ENCODE measurements at regions not wholly inside any gene's neighbourhood (a gene's known extent, or its start where the extent isn't known, plus 50 kb on each side); places are given as distances from the start of the nearest gene placed in this dataset.

DNA sequence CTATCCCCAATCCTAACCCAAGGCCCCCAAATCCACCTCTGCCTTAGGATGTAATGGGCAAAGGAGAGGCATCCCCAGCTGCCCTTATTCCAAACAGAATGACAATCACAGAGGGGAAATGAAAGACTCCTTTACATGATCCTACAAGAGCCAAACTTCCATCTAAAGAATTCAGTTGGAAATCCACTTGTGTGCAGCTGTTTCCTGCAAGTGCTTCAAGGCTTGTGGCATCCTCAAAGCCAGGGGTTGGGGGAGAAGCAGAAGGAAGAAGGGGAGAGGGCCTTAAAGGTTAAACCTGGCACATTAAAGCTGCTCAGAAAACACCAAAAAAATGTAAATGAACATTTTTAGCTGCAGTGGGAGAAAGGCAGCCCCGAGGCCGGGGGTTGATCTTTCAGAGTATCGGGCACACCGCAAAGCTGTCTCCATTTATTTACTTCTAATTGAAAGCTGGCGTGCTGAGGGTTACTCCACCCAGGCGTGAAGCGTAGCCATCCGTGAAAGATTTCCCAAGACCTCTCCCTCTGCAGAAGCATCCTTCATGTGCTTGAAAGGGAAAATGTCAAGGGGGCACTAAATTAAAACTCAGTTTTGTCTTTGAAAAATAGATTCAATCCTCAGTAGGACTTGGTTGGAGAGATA, 217.8 kb downstream of the SHQ1 start:
- no peak for TF ChIP-seq PHF8 (IDR thresholded peaks at IDR 0.05; ENCODE audit: borderline replicate concordance, low read depth)
- TF ChIP-seq RAD21 (conservative IDR thresholded peaks at IDR 0.05 in 1 of 2, IDR thresholded peaks at IDR 0.05 in 1 of 2): no peak
- TF ChIP-seq SMC3 (IDR thresholded peaks at IDR 0.05): no peak
- no peak for TF ChIP-seq NPAS2 (CRISPR knock-in tag; IDR thresholded peaks at IDR 0.05; ENCODE audit: borderline replicate concordance)
- TF ChIP-seq HDAC2 (IDR thresholded peaks at IDR 0.05): no peak
- no peak for TF ChIP-seq JUNB (IDR thresholded peaks at IDR 0.05)
- TF ChIP-seq EHMT2 (IDR thresholded peaks at IDR 0.05; ENCODE audit: low read depth): no peak
- no peak for TF ChIP-seq ATOH8 (CRISPR knock-in tag; IDR thresholded peaks at IDR 0.05; ENCODE audit: low read depth)
- no peak for TF ChIP-seq NR3C1 (IDR thresholded peaks at IDR 0.05)
- TF ChIP-seq HOXA7 (CRISPR knock-in tag; IDR thresholded peaks at IDR 0.05): no peak
- no peak for TF ChIP-seq HOXB13 (CRISPR knock-in tag; IDR thresholded peaks at IDR 0.05; ENCODE audit: low read depth)
- TF ChIP-seq, protein P1, sequence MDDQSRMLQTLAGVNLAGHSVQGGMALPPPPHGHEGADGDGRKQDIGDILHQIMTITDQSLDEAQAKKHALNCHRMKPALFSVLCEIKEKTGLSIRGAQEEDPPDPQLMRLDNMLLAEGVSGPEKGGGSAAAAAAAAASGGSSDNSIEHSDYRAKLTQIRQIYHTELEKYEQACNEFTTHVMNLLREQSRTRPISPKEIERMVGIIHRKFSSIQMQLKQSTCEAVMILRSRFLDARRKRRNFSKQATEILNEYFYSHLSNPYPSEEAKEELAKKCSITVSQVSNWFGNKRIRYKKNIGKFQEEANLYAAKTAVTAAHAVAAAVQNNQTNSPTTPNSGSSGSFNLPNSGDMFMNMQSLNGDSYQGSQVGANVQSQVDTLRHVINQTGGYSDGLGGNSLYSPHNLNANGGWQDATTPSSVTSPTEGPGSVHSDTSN (IDR thresholded peaks at IDR 0.05): no peak
- TF ChIP-seq USF2 (IDR thresholded peaks at IDR 0.05): no peak
- no peak for TF ChIP-seq KDM1A (IDR thresholded peaks at IDR 0.05; ENCODE audit: low read depth)
- no peak for TF ChIP-seq CBX2 (IDR thresholded peaks at IDR 0.05; ENCODE audit: borderline replicate concordance, low read depth)
- no peak for TF ChIP-seq RFX5 (IDR thresholded peaks at IDR 0.05)
- no peak overlapping the region for H3K4me3 ChIP-seq
- no peak for ATAC-seq
- DNase-seq (ENCODE audit: low read depth in 1 of 2, low spot score in 1 of 2): no peak
- H3K4me1 ChIP-seq: peaks cover 29% of the 10 kb centered on the region
- CTCF ChIA-PET: interaction anchor here (1.0 kb wide), 1 partner anchor 61 kb away, joined by 3 read pairs; no protein-coding TSS in a partner anchor
- no peak overlapping the region for H3K4me2 ChIP-seq
- FAIRE-seq: no peak
- POLR2A ChIA-PET: no interaction called here
- 76% methylated on average over 8 of the region's 8 CpGs for WGBS (ENCODE audit: missing lambda C conversion rate)
- no peaks in the 10 kb centered on the region for H3K9me3 ChIP-seq
- H3K27ac ChIP-seq: no peak overlapping the region

DNA sequence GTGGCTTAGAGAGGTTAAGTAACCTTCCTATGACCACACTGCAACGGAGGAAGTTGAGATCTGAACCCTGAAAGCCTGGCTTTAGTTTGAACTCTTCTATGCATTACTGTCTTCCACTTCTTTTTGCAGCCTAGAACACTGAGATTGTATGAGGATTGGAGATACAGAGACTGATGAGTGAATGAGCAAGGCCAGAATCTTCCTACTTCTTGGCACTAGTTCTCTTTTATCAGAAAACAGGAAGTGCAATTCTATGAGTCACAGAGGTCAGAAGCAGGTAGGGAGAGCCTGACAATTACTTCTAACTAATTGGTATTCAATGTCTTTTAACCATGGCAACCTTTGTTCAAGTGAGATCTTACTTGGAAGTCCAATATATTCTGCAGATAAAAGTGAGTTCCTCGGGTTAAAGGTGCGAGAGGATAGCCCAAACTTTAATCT, 219.0 kb downstream of the SHQ1 start:
- Histone ChIP-seq H3K4me1 (peaks cover 36% of the 10 kb centered on the region), H3K4me2 (no peak overlapping the region), H3K27ac (no peak overlapping the region), H3K4me3 (no peak overlapping the region), H3K9me3 (no peaks in the 10 kb centered on the region)
- ChIA-PET CTCF (interaction anchor here (0.8 to 0.9 kb wide), 2 partner anchors 10 to 78 kb away, joined by 3 read pairs; no protein-coding TSS in a partner anchor), POLR2A (no interaction called here)
- 59% methylated on average over 3 of the region's 3 CpGs for WGBS (ENCODE audit: missing lambda C conversion rate)
- TF ChIP-seq SMC3 (IDR thresholded peaks at IDR 0.05): no peak
- TF ChIP-seq, protein P2, sequence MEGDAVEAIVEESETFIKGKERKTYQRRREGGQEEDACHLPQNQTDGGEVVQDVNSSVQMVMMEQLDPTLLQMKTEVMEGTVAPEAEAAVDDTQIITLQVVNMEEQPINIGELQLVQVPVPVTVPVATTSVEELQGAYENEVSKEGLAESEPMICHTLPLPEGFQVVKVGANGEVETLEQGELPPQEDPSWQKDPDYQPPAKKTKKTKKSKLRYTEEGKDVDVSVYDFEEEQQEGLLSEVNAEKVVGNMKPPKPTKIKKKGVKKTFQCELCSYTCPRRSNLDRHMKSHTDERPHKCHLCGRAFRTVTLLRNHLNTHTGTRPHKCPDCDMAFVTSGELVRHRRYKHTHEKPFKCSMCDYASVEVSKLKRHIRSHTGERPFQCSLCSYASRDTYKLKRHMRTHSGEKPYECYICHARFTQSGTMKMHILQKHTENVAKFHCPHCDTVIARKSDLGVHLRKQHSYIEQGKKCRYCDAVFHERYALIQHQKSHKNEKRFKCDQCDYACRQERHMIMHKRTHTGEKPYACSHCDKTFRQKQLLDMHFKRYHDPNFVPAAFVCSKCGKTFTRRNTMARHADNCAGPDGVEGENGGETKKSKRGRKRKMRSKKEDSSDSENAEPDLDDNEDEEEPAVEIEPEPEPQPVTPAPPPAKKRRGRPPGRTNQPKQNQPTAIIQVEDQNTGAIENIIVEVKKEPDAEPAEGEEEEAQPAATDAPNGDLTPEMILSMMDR (IDR thresholded peaks at IDR 0.05): no peak
- no peak for TF ChIP-seq ZSCAN20 (CRISPR knock-in tag; IDR thresholded peaks at IDR 0.05)
- TF ChIP-seq MAZ (IDR thresholded peaks at IDR 0.05; ENCODE audit: borderline replicate concordance, low read depth, low read length): no peak
- no peak for TF ChIP-seq RCOR1 (IDR thresholded peaks at IDR 0.05; ENCODE audit: low read depth, low read length)
- no peak for TF ChIP-seq HMGXB4 (CRISPR knock-in tag; IDR thresholded peaks at IDR 0.05; ENCODE audit: borderline replicate concordance)
- ATAC-seq (no peak), FAIRE-seq (no peak), DNase-seq (ENCODE audit: low read depth in 1 of 2, low spot score in 1 of 2) (no peak)
